T-helper 1 cell (primary cell): ENCODE measurements at regions not wholly inside any gene's neighbourhood (a gene's known extent, or its start where the extent isn't known, plus 50 kb on each side); places are given as distances from the start of the nearest gene placed in this dataset.
"Not testable (repeated sequence)": the region's sequence is repeated elsewhere in the genome, so short reads cannot be mapped to it uniquely, and the experiment has no call there.

Experiments used
- DNase-seq, 5 donors: peaks; one replicate each; pipeline ENCODE4 v3.0.0-alpha.2; 2012 to 2020

DNA sequence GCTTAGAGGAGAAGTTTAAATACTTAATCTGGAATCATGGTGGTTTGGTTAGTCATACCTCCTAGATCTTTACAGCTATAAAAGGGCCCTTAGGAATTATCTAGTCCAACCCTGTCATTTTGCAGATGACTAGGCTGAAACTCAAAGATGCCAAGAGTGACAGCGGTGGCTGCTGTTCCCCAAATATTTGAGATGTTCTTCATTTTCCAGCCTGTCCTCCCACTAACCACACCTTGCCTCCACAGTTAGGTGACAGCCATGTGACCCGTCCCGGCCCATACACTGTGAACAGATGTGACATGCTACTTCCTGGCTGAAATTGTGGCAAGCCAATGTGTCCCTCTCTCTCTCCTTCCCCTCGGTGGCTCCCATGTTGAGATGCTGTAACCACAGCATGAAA, 225.5 kb upstream of the IPO5 start:
- no peak for DNase-seq

DNA sequence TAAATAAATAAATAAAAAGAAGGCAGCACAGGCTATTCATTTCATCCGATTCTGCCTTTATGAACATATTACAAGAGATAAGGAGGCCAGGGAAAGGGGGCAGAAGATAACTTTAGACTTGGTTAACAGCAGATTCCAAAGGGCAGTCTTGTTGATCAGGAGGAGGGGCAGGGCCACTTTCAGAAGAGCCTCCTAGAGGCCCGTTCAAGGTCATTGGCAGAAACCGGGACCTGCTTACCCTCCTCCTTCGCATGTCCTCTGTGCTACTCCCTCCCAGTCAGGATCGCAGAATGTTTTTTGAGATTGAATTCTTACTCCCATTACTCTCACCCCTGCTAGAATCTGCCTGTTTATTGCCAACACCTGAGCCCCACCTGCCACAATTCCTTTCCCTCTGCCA, 217.0 kb upstream of the IPO5 start:
- no peak for DNase-seq

GRCh38 chr13:97742084-97742483, 211.4 kb upstream of the IPO5 start:
- no peak for DNase-seq

GRCh38 chr13:97743938-97744337, 209.5 kb upstream of the IPO5 start:
- no peak for DNase-seq

DNA sequence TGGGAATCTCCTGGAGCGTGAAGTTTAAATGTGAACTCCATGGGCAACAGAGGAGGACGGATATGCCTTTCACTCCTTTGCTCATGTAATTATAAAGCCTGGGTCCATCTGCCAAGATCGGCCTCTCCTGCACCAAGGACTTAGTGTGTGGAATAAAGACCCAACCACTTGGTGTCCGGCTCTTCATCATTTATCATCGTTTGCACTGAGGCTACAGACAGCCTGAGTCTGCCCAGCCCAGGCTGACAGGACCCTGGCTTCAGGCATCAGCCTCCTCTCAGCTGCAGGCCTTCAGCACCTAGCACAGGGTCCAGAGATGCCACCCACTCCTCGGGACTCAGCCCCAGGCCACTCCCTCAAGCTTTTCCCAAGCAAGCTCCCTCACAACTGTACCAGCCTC, 206.8 kb upstream of the IPO5 start:
- DNase-seq: no peak

DNA sequence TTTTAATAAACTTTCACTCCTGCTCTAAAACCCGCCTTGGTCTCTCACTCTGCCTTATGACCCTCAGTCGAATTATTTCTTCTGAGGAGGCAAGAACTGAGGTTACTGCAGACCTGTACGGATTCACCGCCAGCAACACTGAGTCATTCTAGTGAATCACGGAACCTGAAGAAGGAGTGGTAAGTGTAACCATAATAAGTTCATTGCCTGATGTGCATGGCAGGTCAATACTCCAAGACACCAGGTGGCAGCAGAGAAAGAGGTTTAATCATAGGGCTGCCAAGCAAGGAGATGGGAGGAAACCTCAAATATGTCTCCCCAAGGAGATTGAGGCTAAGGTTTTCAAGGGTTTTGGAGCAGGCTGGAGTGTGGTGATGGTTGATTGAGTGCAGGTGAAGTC, 204.3 kb upstream of the IPO5 start:
- DNase-seq: no peak

GRCh38 chr13:97751477-97751876, 202.0 kb upstream of the IPO5 start:
- DNase-seq: no peak

DNA sequence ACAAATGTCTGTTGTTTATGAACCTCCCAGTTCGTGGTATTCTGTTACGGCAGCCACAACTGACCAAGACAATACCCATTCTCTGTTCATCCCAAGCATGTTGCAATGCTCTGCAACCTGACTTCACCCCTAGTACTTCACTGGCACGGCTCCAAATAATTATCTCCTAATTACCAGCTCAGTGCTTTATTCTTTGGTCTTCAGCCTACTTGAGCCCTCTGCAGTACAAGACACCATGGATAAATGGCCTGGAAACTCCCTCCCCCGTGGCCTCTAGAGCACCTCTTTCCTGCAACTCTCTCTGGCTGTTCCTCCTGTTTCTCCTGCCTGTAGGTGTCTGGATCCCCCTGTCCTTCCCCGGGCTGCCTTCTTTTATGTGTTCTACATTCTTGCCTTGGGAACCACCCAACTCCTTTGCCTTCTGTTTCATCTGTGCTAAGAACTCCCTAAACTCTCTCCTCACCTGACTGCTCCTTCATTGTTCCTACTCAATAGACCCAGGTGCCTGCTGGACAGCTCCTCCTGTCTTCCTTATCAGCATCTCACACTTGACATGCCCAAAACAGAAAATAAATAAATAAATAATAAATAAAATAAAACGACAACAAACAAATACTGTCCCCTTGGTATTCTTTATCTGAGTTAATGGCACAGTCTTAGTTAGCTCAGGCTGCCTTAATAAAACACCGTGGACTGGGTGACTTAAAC, 200.4 kb upstream of the IPO5 start:
- no peak for DNase-seq

- DNase-seq: no peak
These were observed 199.4 kb upstream of the IPO5 start for GRCh38 chr13:97753942-97754670.

DNA sequence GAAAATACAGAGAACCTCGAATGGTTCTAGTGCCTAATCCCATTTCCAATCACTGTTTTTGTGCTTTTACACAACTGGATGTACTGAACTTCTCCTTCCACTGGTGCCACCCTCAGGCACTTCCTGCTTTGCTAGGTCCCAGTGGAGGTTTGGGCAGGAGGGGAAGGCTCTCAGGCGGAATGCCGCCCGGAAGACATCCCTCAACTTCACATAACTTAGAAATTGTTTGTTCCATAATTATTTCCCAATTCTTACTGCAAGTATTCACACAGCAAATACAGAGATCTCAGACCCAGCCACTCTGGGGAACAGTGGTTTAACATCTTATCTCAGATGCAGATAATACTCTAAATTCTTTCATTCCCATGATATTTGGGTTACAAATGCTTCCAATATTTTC, 195.7 kb upstream of the IPO5 start:
- no peak for DNase-seq

- no peak for DNase-seq
These were observed 195.2 kb upstream of the IPO5 start for GRCh38 chr13:97758317-97758716.

- no peak for DNase-seq
These were observed 191.5 kb upstream of the IPO5 start for GRCh38 chr13:97761796-97762540.

DNA sequence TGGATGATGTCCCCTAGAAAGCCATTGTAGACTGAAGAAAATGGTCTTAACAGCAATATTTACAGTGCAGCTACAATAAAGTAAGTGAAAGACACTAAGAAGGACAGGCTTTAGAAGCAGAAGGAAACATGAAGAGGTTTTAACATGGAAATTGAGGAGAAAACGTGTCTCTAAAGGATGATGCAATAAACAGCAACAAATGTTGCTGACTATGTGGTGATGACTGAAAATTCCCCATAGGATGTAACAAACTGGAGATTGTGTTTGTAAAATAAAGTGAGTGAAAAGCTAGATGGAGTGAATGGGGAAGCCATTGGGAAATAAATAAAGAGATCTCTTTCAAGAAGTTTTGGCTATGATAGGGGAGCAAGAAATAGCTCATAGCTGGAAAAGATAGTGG, 186.7 kb upstream of the IPO5 start:
- DNase-seq: no peak

- DNase-seq: no peak
These were observed 185.3 kb upstream of the IPO5 start for GRCh38 chr13:97768134-97768533.

DNA sequence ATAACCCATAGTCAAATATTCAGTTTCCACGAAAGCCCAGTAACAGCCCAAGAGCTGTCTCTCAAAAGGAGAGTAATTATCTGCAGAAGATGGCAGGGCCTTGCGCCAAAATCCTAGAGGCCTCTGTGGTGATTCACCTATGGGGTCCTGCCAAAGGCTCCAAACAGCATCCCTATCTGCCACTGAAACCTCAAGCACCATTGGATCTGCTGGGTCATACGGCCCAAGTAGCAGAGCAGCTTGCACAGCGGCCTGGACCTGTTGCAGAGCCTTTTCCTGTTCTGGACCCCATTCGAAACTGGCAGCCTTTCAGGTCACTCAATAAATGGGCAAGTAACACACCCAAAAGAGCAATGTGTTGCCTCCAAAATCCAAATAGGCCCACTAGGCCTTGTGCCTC, 183.2 kb upstream of the IPO5 start:
- not testable (repeated sequence) for DNase-seq

DNA sequence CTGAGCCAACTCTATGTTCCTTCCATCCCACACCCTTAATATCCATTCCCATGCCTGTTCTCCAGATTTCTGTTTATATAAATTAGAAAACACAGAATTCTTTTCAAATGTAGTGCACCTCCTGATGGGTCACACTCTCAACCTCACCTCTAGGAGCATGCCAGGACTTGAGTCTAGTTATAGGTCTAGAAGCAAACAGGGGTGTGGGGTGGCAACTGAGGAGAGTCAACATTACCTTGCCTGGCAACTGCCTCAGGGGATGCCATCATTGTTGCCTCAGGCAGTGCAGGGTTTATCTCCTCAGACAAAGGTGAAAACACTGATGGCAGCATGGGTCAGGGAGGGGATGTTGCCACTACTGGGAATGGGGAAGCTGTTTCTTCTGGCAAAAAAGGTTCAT, 181.0 kb upstream of the IPO5 start:
- DNase-seq: not testable (repeated sequence)

DNA sequence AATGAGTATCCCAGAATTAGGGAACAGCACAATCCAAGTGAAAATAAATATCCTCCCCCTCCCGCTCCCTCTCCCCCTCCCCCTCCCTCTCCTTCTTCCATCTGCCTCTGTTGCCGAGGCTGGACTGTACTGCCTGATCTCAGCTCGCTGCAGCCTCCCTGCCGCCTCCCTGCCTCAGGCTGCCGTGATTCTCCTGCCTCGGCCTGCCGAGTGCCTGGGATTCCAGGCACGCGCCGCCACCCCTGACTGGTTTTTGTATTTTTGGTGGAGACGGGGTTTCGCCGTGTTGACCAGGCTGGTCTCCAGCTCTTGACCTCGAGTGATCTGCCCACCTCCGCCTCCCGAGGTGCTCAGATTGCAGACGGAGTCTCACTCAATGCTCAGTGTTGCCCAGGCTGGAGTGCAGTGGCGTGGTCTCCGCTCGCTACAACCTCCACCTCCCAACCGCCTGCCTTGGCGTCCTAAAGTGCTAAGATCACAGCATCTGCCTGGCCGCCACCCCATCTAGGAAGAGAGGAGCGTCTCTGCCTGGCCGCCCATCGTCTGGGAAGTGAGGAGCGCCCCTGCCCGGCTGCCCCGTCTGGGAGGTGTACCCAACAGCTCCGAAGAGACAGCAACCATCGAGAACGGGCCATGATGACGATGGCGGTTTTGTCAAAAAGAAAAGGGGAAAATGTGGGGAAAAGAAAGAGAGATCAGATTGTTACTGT, 178.9 kb upstream of the IPO5 start:
- not testable (repeated sequence) for DNase-seq

- no peak for DNase-seq
These were observed 173.0 kb upstream of the IPO5 start for GRCh38 chr13:97780486-97780885.

- no peak for DNase-seq
These were observed 171.6 kb upstream of the IPO5 start for GRCh38 chr13:97781891-97782305.

- DNase-seq: no peak
These were observed 167.0 kb upstream of the IPO5 start for GRCh38 chr13:97786510-97786909.

- DNase-seq: no peak
These were observed 155.9 kb upstream of the IPO5 start for GRCh38 chr13:97797553-97797952.

GRCh38 chr13:97798171-97798821, 155.2 kb upstream of the IPO5 start:
- DNase-seq: no peak

GRCh38 chr13:97798836-97799235, 154.6 kb upstream of the IPO5 start:
- no peak for DNase-seq
